Stimulated activated CD8-positive, alpha-beta memory T cell treated with anti-CD3 and anti-CD28 coated beads, Interleukin-15, amount 100 ng/mL, for 1 hour (primary cell): ENCODE measurements at regions not wholly inside any gene's neighbourhood (a gene's known extent, or its start where the extent isn't known, plus 50 kb on each side); places are given as distances from the start of the nearest gene placed in this dataset.
"Not testable (repeated sequence)": the region's sequence is repeated elsewhere in the genome, so short reads cannot be mapped to it uniquely, and the experiment has no call there.

ENCODE experiments used
- DNase-seq: peaks from one replicate; pipeline ENCODE4 v3.0.0-alpha.2; 2020; ENCODE audit warnings: low read depth

DNA sequence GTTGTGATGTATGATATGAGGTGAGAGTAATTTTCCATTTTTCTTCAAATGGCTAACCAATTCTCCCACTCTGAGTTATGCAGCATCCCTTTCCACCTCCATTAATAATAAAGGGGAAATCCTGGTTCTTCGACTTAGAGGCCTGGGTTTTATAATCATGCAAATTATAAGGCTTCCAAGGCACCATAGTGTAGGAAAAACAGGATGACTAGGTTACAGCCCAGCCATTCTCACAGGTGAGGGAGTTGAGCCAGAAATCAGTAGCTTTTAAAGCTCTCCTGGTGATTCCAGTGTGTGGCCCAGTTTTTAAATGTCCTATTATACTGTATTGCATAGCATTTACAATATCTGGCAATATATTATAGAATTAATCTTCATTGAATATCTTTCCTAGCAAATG lies 203.1 kb downstream of the ARHGEF9 start:
- no peak for DNase-seq

DNA sequence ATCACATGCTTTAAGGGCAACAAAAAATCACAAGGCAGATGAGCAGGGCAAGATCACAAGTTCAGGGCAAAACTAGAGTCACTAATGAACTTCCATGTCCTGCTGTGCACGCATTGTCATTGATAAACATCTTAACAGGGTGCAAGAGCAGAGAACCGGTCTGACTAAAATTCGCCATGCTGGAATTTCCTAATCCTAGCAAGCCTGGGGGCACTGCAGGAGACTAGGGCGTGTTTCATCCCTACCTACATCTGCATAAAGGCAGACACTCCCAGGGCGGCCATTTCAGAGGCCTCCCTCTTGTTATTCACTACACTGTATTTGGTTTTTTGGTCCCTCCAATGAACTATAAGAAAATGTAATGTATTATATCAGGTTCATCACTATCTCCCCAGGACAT lies 203.6 kb downstream of the ARHGEF9 start:
- no peak for DNase-seq

DNA sequence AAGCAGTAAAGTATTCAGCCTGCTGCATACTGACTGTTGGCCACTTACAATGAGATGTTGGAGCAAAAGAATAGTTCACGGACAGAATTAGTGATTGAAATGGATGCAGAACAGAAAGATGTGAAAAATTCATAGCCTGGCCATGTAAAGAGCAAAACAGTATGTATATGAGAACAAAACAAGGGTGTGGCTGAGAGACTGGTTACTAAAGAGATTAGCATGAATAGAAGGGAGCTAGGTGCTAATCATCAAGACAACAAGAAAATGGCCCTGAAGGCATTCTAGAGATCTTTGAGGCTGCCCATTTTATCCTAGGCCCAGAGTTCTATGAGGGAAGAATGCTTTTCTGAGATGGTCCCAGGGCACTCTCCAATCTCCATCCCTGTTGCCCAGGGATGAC lies 208.5 kb downstream of the ARHGEF9 start:
- no peak for DNase-seq

DNA sequence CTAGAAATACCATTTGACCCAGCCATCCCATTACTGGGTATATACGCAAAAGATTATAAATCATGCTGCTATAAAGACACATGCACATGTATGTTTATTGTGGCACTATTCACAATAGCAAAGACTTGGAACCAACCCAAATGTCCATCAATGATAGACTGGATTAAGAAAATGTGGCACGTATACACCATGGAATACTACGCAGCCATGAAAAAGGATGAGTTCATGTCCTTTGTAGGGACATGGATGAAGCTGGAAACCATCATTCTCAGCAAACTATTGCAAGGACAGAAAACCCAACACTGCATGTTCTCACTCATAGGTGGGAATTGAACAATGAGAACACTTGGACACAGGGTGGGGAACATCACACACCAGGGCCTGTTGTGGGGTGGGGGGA lies 209.3 kb downstream of the ARHGEF9 start:
- DNase-seq, result not testable (repeated sequence)

- no peak for DNase-seq
Observed at GRCh38 chrX:63566856-63567255, 215.7 kb upstream of the SPIN4 start.

- no peak for DNase-seq
Observed at GRCh38 chrX:63561425-63561824, 210.3 kb upstream of the SPIN4 start.

DNA sequence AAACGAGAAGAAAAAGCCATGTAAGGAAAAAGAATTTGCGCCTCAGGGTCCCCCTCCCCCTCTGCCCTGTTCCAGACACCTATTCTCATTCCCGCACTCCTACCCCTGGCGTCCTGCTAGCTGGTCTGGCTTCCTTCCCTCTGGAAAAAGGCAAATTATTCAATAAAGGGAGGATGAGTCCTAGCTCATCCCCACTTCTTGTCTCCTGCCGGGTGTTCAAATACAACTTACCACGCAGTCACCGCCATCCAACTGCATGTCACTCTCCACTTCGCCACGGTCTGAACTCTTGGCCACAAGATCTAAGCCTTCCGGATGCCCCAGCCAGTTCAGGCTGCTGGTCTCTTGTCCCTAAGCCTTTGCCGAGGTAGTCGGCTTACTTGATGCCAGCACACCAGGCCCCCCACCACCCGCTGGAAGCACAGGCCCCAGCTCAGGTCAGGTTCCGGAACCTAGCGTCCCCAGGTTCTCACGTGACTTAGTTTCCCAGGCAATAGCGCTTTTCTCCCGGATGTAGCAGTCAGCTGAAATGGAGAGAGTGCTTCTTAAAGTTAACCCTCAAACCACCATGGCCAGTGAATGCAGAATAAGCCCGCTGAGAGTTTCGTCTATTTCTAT lies 209.6 kb upstream of the SPIN4 start:
- peak; percentile 7 for DNase-seq

GRCh38 chrX:63551856-63552255 lies 200.7 kb upstream of the SPIN4 start:
- no peak for DNase-seq

- no peak for DNase-seq
Observed at GRCh38 chrX:63530654-63531053, 179.5 kb upstream of the SPIN4 start.

DNA sequence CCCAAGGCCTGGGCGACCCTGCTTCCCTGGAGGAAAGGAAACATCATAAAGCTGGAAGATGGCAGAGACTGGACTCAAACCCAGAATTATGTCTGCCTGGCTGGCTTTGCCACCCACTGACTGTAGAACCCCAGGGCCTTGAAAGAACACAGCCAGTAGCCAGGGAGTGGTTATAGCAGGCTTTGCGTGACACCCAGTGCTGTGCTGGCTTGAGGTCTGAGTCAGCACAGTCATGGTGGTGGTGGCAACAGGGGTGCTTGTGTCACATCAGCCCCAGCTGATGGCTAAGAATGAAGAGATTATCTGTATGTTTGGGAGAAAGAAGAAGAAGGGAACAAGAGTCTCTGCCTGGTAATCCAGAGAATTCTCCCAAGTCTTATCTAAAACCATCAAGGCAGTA lies 178.8 kb upstream of the SPIN4 start:
- DNase-seq, result no peak

DNA sequence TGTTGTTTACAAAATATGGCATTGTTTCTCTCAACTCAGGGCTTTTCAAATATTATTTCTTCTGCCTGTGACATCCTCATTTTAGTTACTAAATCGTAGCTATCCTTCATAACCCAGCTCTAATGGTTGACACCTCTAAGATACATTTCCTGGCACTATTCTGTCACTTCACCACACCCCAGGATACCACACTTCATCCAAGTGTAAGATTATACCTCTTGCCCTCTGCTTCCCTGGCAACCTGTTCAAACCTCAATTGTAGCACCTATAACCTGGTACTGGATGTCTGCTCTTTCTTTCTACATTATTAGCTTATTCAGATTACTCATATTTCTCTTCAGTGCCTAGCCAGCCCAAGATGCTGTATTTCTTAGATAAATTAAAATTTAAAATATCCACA lies 175.7 kb upstream of the SPIN4 start:
- no peak for DNase-seq

- DNase-seq, result no peak
Observed at GRCh38 chrX:63525491-63525890, 174.4 kb upstream of the SPIN4 start.

DNA sequence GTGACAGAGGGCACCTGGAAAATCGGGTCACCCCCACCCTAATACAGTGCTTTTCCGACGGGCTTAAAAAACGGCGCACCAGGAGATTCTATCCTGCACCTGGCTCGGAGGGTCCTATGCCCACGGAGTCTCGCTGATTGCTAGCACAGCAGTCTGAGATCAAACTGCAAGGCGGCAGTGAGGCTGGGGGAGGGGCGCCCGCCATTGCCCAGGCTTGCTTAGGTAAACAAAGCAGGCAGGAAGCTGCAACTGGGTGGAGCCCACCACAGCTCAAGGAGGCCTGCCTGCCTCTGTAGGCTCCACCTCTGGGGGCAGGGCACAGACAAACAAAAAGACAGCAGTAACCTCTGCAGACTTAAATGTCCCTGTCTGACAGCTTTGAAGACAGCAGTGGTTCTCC lies 168.2 kb upstream of the SPIN4 start:
- not testable (repeated sequence) for DNase-seq

GRCh38 chrX:63514569-63515080 lies 163.5 kb upstream of the SPIN4 start:
- no peak for DNase-seq

GRCh38 chrX:63513825-63514568 lies 162.9 kb upstream of the SPIN4 start:
- DNase-seq, result no peak

GRCh38 chrX:63511361-63511760 lies 160.2 kb upstream of the SPIN4 start:
- no peak for DNase-seq

- no peak for DNase-seq
Observed at GRCh38 chrX:63508668-63509067, 157.5 kb upstream of the SPIN4 start.

GRCh38 chrX:63506320-63506719 lies 155.2 kb upstream of the SPIN4 start:
- no peak for DNase-seq

DNA sequence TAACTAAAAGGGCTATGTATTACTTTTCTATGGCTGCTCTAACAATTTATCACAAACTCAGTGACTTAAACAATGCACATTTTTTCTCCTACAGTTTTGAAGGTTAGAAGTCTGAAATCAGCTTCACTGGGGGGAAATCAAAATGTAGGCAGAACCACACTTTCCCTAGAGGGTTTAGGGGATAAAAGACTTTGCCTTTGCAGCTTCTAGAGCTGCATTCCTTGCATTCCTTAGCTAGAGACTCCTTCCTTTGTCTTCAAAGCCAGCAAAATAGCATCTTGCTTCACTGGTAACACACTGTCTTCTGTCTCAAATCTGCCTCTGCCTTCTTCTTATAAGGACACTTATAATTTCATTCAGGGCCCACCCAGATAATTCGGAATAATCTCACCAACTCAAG lies 152.4 kb upstream of the SPIN4 start:
- DNase-seq, result no peak

DNA sequence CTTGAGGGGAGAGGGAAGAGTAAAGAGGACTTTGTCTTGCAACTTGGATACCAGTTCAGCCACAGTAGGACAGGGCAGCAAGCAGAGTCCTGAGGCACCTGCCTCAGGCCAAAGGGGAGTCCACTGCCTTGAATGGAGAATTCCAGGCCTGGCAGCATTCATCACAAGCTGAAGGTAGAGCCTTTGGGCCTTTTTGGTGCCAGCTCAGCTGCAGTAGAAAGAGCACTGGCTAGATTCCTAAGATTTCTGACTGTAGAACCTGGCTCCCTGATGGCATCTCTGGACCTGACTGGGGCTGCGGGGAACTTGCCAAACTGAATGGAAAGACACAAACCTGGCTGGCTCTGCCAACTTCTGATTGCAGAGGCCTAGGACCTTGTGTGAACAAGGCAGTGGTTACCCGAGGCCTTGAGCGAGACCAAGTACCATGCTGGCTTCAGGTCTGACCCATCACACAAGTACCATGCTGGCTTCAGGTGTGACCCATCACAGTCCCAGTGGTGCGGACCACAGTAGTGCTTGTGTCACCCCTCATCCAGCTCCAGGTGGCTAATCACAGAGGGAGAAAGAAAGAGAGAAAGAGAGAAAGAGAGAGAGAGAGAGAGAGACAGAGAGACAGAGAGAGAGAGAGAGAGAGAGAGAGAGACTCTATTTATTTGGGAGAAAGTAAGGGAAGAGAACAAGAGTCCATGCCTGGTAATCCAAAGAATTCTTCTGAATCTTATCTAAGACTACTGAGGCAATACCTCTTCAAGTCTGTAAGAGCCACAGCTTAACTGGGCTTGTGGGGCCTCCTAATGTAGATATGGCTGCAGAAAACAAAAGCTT lies 137.6 kb upstream of the SPIN4 start:
- no peak for DNase-seq

- no peak for DNase-seq
Observed at GRCh38 chrX:63475200-63475599, 124.1 kb upstream of the SPIN4 start.

DNA sequence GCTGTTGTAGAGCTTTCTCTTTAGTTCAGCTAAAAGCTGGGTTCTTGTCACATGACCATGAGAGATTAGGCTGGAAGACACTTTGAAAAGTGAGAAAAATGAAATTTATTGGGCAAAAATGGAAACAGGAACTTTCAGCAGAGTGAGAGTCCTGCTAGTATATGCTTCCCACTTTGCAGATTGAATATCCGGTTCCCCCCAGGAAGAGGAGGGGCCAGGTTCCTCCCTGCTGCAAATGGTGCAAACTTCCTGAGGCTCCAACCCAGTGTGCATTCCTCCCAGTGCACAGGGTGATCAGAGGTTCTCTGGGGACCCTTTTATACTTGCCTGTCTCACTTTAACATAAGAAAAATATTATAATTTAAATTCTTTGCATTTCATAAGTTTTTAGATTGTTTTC lies 119.9 kb upstream of the SPIN4 start:
- no peak for DNase-seq

GRCh38 chrX:63470506-63470905 lies 119.4 kb upstream of the SPIN4 start:
- DNase-seq, result no peak
